Globus pallidus (tissue), 1 donor: ENCODE measurements at regions not wholly inside any gene's neighbourhood (a gene's known extent, or its start where the extent isn't known, plus 50 kb on each side); places are given as distances from the start of the nearest gene placed in this dataset.
A peak's percentile ranks its signal among the peaks of the same experiment; 100 is the strongest.
"Not testable (repeated sequence)": the region's sequence is repeated elsewhere in the genome, so short reads cannot be mapped to it uniquely, and the experiment has no call there.

Source experiments
- DNase-seq: peaks from one replicate; pipeline ENCODE4 v3.0.0-alpha.2; 2015; ENCODE audit warnings: low spot score

- DNase-seq = not testable (repeated sequence)
These were observed 51.5 kb downstream of the VPREB1 start for GRCh38 chr22:22296047-22296446.

- DNase-seq = not testable (repeated sequence)
These were observed 52.7 kb downstream of the VPREB1 start for GRCh38 chr22:22297159-22297793.

GRCh38 chr22:22297794-22298653 lies 53.4 kb downstream of the VPREB1 start:
- peak; percentile 42 for DNase-seq

- DNase-seq = not testable (repeated sequence)
These were observed 54.0 kb downstream of the VPREB1 start for GRCh38 chr22:22298654-22299009.

- DNase-seq = not testable (repeated sequence)
These were observed 55.9 kb downstream of the VPREB1 start for GRCh38 chr22:22300511-22300910.

- not testable (repeated sequence) for DNase-seq
These were observed 56.4 kb downstream of the VPREB1 start for GRCh38 chr22:22300946-22301345.

- no peak for DNase-seq
These were observed 72.0 kb downstream of the VPREB1 start for GRCh38 chr22:22316589-22316988.

- no peak for DNase-seq
These were observed 74.3 kb downstream of the VPREB1 start for GRCh38 chr22:22318723-22319465.

- DNase-seq = peak; percentile 37
These were observed 77.4 kb downstream of the VPREB1 start for GRCh38 chr22:22321743-22322611.

- no peak for DNase-seq
These were observed 78.2 kb downstream of the VPREB1 start for GRCh38 chr22:22322792-22323191.

- DNase-seq = no peak
These were observed 83.1 kb downstream of the VPREB1 start for GRCh38 chr22:22327723-22328122.

GRCh38 chr22:22329792-22330191 lies 85.2 kb downstream of the VPREB1 start:
- no peak for DNase-seq

GRCh38 chr22:22335640-22336039 lies 91.1 kb downstream of the VPREB1 start:
- DNase-seq = not testable (repeated sequence)

GRCh38 chr22:22336333-22336732 lies 91.7 kb downstream of the VPREB1 start:
- DNase-seq = not testable (repeated sequence)

GRCh38 chr22:22338778-22339177 lies 94.2 kb downstream of the VPREB1 start:
- not testable (repeated sequence) for DNase-seq

GRCh38 chr22:22341736-22342135 lies 97.2 kb downstream of the VPREB1 start:
- no peak for DNase-seq

- DNase-seq = no peak
These were observed 98.4 kb downstream of the VPREB1 start for GRCh38 chr22:22342697-22343580.

GRCh38 chr22:22343581-22344296 lies 99.2 kb downstream of the VPREB1 start:
- no peak for DNase-seq

- DNase-seq = no peak
These were observed 99.8 kb downstream of the VPREB1 start for GRCh38 chr22:22344430-22344829.

- DNase-seq = no peak
These were observed 101.2 kb downstream of the VPREB1 start for GRCh38 chr22:22345781-22346180.
